ENCODE measurements at regions not wholly inside any gene's neighbourhood (a gene's known extent, or its start where the extent isn't known, plus 50 kb on each side); places are given as distances from the start of the nearest gene placed in this dataset.

DNA sequence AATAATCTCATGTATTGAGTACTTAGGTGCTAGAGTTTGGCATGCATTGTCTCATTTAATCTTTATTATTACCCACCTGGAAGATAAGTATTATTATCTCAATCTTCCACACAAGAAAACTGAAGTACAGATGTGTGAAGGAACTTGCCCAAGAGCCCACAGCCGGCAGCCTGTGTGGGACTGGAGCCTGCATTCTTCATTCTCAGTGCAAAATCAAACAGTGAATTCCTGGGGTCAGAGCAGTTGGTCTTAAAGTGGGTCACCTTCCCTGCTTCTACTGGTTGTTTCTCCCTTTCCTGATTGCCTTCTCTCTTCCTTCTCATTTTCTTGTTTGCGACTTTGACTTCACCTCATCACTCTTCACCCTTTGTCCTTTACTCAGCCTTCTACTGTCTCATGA is 144.7 kb upstream of the LYZL1 start:
- Histone ChIP-seq H3K27ac (ENCODE audit: low read length) (no peak overlapping the region), H3K4me3 (ENCODE audit: low read length) (no peak overlapping the region), H3K9me3 (ENCODE audit: control insufficient read depth, low read depth, low read length) (no peaks in the 10 kb centered on the region), H3K4me1 (ENCODE audit: control insufficient read depth, low read depth, low read length) (peaks cover 26% of the 10 kb centered on the region), H3K9ac (ENCODE audit: low read length) (no peak overlapping the region), H3K27me3 (ENCODE audit: control insufficient read depth, insufficient read depth, low read length) (no peaks in the 10 kb centered on the region), H3K36me3 (ENCODE audit: control insufficient read depth, low read depth, low read length) (no peaks in the 10 kb centered on the region)

DNA sequence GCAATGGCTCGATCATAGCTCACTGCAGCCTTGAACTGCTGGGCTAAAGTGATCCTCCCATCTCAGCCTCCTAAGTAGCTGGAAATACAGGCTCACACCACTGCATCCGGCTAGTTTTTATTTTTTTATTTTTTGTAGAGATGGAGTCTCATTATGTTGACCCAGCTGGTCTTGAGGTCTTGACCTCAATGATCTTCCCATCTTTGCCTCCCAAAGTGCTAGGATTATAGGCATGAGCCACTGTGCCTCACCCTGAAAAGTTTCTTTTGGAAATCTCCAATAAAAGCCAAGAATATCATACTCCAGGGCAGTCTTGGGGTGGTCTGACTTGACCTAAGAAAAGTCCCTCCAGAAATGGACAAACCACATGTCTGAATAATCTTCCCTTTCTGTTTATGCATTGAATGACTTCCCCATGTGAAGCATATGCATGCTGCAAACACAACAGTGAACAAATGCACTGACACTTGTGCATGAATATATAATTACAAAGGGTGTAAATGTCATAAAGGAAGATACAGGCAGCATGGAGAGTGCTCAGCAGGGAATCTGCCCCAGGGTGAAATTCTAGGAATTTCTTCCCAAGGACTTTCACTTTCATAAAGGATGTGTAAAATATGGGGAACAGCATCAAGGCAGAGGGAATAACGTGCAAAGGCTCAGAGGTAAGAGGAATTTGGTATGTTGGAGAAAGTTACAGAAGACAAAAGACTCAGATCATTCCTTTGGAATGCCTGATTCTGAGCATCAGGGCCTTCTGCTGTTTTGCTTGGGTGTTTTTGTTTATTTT is 142.4 kb upstream of the LYZL1 start:
- Histone ChIP-seq H3K27ac (ENCODE audit: low read length) (no peak overlapping the region), H3K9me3 (ENCODE audit: control insufficient read depth, low read depth, low read length) (no peaks in the 10 kb centered on the region)

DNA sequence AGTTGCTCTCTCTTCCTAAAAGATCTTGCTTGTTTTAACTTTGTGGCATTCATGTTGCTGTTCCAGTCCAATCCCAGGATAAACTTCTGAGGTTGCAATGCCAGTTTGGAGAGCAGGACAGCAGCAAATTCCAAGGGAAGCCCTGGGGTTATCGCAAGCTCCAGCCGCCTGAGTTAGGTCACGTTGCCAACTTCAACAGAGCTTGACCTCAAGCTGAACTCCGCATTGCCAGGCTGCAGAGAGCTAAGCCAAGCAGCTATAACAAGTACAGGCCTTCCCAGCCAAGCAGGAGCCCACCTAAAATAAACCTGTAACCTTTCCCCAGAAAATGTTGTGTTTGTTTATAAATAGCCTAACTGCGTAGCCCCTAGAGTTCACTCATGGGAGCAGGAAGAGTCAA is 138.9 kb upstream of the LYZL1 start:
- H3K4me1 ChIP-seq (ENCODE audit: control insufficient read depth, low read depth, low read length) = peaks cover 12% of the 10 kb centered on the region
- no peaks in the 10 kb centered on the region for H3K9me3 ChIP-seq (ENCODE audit: control insufficient read depth, low read depth, low read length)
- H3K9ac ChIP-seq (ENCODE audit: low read length) = no peak overlapping the region
- no peak overlapping the region for H3K4me3 ChIP-seq (ENCODE audit: low read length)
- H3K27ac ChIP-seq (ENCODE audit: low read length) = no peak overlapping the region
- H3K36me3 ChIP-seq (ENCODE audit: control insufficient read depth, low read depth, low read length) = no peaks in the 10 kb centered on the region
- no peaks in the 10 kb centered on the region for H3K27me3 ChIP-seq (ENCODE audit: control insufficient read depth, insufficient read depth, low read length)

More for the DNA sequence above, 142.4 kb upstream of the LYZL1 start:
- no peak overlapping the region for H3K9ac ChIP-seq (ENCODE audit: low read length)
- no peak overlapping the region for H3K4me3 ChIP-seq (ENCODE audit: low read length)
- no peaks in the 10 kb centered on the region for H3K27me3 ChIP-seq (ENCODE audit: control insufficient read depth, insufficient read depth, low read length)
- H3K4me1 ChIP-seq (ENCODE audit: control insufficient read depth, low read depth, low read length) = peaks cover 26% of the 10 kb centered on the region
- no peaks in the 10 kb centered on the region for H3K36me3 ChIP-seq (ENCODE audit: control insufficient read depth, low read depth, low read length)

GRCh38 chr10:29151005-29151404 is 137.9 kb upstream of the LYZL1 start:
- peaks cover 12% of the 10 kb centered on the region for H3K4me1 ChIP-seq (ENCODE audit: control insufficient read depth, low read depth, low read length)
- H3K9me3 ChIP-seq (ENCODE audit: control insufficient read depth, low read depth, low read length) = no peaks in the 10 kb centered on the region
- H3K9ac ChIP-seq (ENCODE audit: low read length) = no peak overlapping the region
- H3K27me3 ChIP-seq (ENCODE audit: control insufficient read depth, insufficient read depth, low read length) = no peaks in the 10 kb centered on the region
- no peaks in the 10 kb centered on the region for H3K36me3 ChIP-seq (ENCODE audit: control insufficient read depth, low read depth, low read length)
- H3K27ac ChIP-seq (ENCODE audit: low read length) = no peak overlapping the region
- no peak overlapping the region for H3K4me3 ChIP-seq (ENCODE audit: low read length)

DNA sequence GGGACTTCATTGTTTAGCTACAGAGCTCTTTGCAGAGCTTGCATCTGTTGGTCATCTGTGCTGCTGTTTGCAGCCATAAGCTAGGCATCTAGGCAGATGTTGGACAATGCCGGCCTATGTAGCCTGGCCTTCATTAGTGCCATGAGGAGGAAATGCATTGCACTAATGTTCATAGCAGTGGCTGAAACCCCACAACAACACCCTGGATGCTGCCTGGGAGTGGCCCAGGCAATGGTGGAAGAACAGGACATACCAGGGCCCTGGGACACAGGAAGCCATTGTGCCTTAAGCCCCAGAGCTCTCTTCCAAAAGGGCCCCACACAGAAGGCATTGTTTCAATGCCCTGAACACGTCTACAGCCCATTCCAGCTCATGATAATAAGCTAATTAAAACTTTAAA is 131.5 kb upstream of the LYZL1 start:
- no peak overlapping the region for H3K4me3 ChIP-seq (ENCODE audit: low read length)
- no peak overlapping the region for H3K27ac ChIP-seq (ENCODE audit: low read length)
- no peaks in the 10 kb centered on the region for H3K9me3 ChIP-seq (ENCODE audit: control insufficient read depth, low read depth, low read length)
- H3K4me1 ChIP-seq (ENCODE audit: control insufficient read depth, low read depth, low read length) = peaks cover 11% of the 10 kb centered on the region
- H3K9ac ChIP-seq (ENCODE audit: low read length) = no peak overlapping the region
- H3K27me3 ChIP-seq (ENCODE audit: control insufficient read depth, insufficient read depth, low read length) = no peaks in the 10 kb centered on the region
- no peaks in the 10 kb centered on the region for H3K36me3 ChIP-seq (ENCODE audit: control insufficient read depth, low read depth, low read length)

- Histone ChIP-seq H3K27ac (ENCODE audit: low read length) (no peak overlapping the region), H3K4me3 (ENCODE audit: low read length) (no peak overlapping the region), H3K27me3 (ENCODE audit: control insufficient read depth, insufficient read depth, low read length) (no peaks in the 10 kb centered on the region), H3K36me3 (ENCODE audit: control insufficient read depth, low read depth, low read length) (no peaks in the 10 kb centered on the region), H3K9ac (ENCODE audit: low read length) (no peak overlapping the region), H3K4me1 (ENCODE audit: control insufficient read depth, low read depth, low read length) (peaks cover 11% of the 10 kb centered on the region), H3K9me3 (ENCODE audit: control insufficient read depth, low read depth, low read length) (no peaks in the 10 kb centered on the region)
Measured at GRCh38 chr10:29158066-29158465, 130.8 kb upstream of the LYZL1 start.

- Histone ChIP-seq H3K4me1 (ENCODE audit: control insufficient read depth, low read depth, low read length) (peaks cover 11% of the 10 kb centered on the region), H3K4me3 (ENCODE audit: low read length) (no peak overlapping the region), H3K36me3 (ENCODE audit: control insufficient read depth, low read depth, low read length) (no peaks in the 10 kb centered on the region), H3K9me3 (ENCODE audit: control insufficient read depth, low read depth, low read length) (peaks cover 2% of the 10 kb centered on the region), H3K9ac (ENCODE audit: low read length) (peak overlapping the region; percentile 0), H3K27me3 (ENCODE audit: control insufficient read depth, insufficient read depth, low read length) (no peaks in the 10 kb centered on the region), H3K27ac (ENCODE audit: low read length) (peak overlapping the region; percentile 67)
Measured at GRCh38 chr10:29160150-29160617, 128.7 kb upstream of the LYZL1 start.

DNA sequence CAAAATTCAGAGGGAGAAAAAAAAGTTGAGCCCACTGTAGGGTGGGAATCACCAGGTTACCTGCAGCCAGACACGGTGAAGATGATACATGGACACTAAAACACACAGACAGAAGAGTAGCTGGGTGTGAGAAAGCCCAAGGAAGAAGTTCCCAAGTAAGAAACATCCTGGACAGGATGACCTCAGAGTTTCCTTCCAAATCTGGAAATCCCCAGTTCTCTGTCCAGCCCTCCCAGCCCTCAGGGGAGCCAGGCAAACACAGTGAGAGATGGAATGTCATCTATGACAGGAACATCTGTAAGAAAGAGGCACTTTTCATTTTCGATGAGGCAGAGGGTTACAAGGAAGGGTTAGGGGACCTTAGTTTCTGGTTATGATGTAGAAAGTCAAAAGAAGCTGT is 125.1 kb upstream of the LYZL1 start:
- Histone ChIP-seq H3K27ac (ENCODE audit: low read length) (no peak overlapping the region), H3K4me3 (ENCODE audit: low read length) (no peak overlapping the region), H3K9ac (ENCODE audit: low read length) (no peak overlapping the region), H3K9me3 (ENCODE audit: control insufficient read depth, low read depth, low read length) (peaks cover 11% of the 10 kb centered on the region), H3K27me3 (ENCODE audit: control insufficient read depth, insufficient read depth, low read length) (no peaks in the 10 kb centered on the region), H3K4me1 (ENCODE audit: control insufficient read depth, low read depth, low read length) (peaks cover 11% of the 10 kb centered on the region), H3K36me3 (ENCODE audit: control insufficient read depth, low read depth, low read length) (no peaks in the 10 kb centered on the region)

- Histone ChIP-seq H3K9ac (ENCODE audit: low read length) (no peak overlapping the region), H3K4me3 (ENCODE audit: low read length) (no peak overlapping the region), H3K36me3 (ENCODE audit: control insufficient read depth, low read depth, low read length) (no peaks in the 10 kb centered on the region), H3K27ac (ENCODE audit: low read length) (no peak overlapping the region), H3K9me3 (ENCODE audit: control insufficient read depth, low read depth, low read length) (peaks cover 14% of the 10 kb centered on the region), H3K4me1 (ENCODE audit: control insufficient read depth, low read depth, low read length) (no peaks in the 10 kb centered on the region), H3K27me3 (ENCODE audit: control insufficient read depth, insufficient read depth, low read length) (no peaks in the 10 kb centered on the region)
Measured at GRCh38 chr10:29166713-29167112, 122.2 kb upstream of the LYZL1 start.

- H3K27me3 ChIP-seq (ENCODE audit: control insufficient read depth, insufficient read depth, low read length) = no peaks in the 10 kb centered on the region
- peaks cover 17% of the 10 kb centered on the region for H3K9me3 ChIP-seq (ENCODE audit: control insufficient read depth, low read depth, low read length)
- no peak overlapping the region for H3K4me3 ChIP-seq (ENCODE audit: low read length)
- H3K27ac ChIP-seq (ENCODE audit: low read length) = no peak overlapping the region
- no peak overlapping the region for H3K9ac ChIP-seq (ENCODE audit: low read length)
- no peaks in the 10 kb centered on the region for H3K36me3 ChIP-seq (ENCODE audit: control insufficient read depth, low read depth, low read length)
- no peaks in the 10 kb centered on the region for H3K4me1 ChIP-seq (ENCODE audit: control insufficient read depth, low read depth, low read length)
Measured at GRCh38 chr10:29169021-29169420, 119.8 kb upstream of the LYZL1 start.

- Histone ChIP-seq H3K27me3 (ENCODE audit: control insufficient read depth, insufficient read depth, low read length) (no peaks in the 10 kb centered on the region), H3K4me3 (ENCODE audit: low read length) (no peak overlapping the region), H3K4me1 (ENCODE audit: control insufficient read depth, low read depth, low read length) (no peaks in the 10 kb centered on the region), H3K36me3 (ENCODE audit: control insufficient read depth, low read depth, low read length) (no peaks in the 10 kb centered on the region), H3K9ac (ENCODE audit: low read length) (no peak overlapping the region), H3K9me3 (ENCODE audit: control insufficient read depth, low read depth, low read length) (peaks cover 6% of the 10 kb centered on the region), H3K27ac (ENCODE audit: low read length) (no peak overlapping the region)
Measured at GRCh38 chr10:29171717-29172116, 117.2 kb upstream of the LYZL1 start.

- H3K9ac ChIP-seq (ENCODE audit: low read length) = no peak overlapping the region
- no peaks in the 10 kb centered on the region for H3K4me1 ChIP-seq (ENCODE audit: control insufficient read depth, low read depth, low read length)
- no peaks in the 10 kb centered on the region for H3K27me3 ChIP-seq (ENCODE audit: control insufficient read depth, insufficient read depth, low read length)
- H3K27ac ChIP-seq (ENCODE audit: low read length) = no peak overlapping the region
- H3K9me3 ChIP-seq (ENCODE audit: control insufficient read depth, low read depth, low read length) = peaks cover 6% of the 10 kb centered on the region
- H3K4me3 ChIP-seq (ENCODE audit: low read length) = no peak overlapping the region
- H3K36me3 ChIP-seq (ENCODE audit: control insufficient read depth, low read depth, low read length) = no peaks in the 10 kb centered on the region
Measured at GRCh38 chr10:29174389-29174788, 114.5 kb upstream of the LYZL1 start.

Data from iPS-18a (cell line).